WTC11 (cell line): ENCODE measurements at regions not wholly inside any gene's neighbourhood (a gene's known extent, or its start where the extent isn't known, plus 50 kb on each side); places are given as distances from the start of the nearest gene placed in this dataset.

Experiments used
- ATAC-seq: fragments of 200-7000 bp; cut with Tn5 transposase; 2 replicates; pipeline ENCODE4 v1.10.0; 2021; ENCODE audit warnings: mild to moderate bottlenecking, moderate library complexity
- CTCF ChIA-PET: fragments of 300-600 bp; sonication (Branson Sonifier 250); formaldehyde crosslinking; loops from one replicate; lab custom pipeline; 2021; ENCODE audit warnings: antibody characterized with exemption; lab: Charles Lee
- POLR2A ChIA-PET: fragments of 350-600 bp; sonication (Branson Sonifier 250); formaldehyde crosslinking; loops from one replicate; lab custom pipeline; 2021; ENCODE audit warnings: antibody characterized with exemption; lab: Charles Lee
- DNase-seq: peaks from one replicate; pipeline ENCODE4 v3.0.0; 2021; ENCODE audit warnings: low spot score
- H3K27ac Mint-ChIP-seq: 2 replicates; pipeline ENCODE4 v1.8.0; 2021; ENCODE audit warnings: mixed read lengths
- H3K27me3 Mint-ChIP-seq: 2 replicates; pipeline ENCODE4 v1.8.0; 2021; ENCODE audit warnings: low read depth, mild to moderate bottlenecking, moderate library complexity, mixed read lengths
- H3K36me3 Mint-ChIP-seq: 2 replicates; pipeline ENCODE4 v1.8.0; 2021; ENCODE audit warnings: mixed read lengths
- H3K4me1 Mint-ChIP-seq: 2 replicates; pipeline ENCODE4 v1.8.0; 2022; ENCODE audit warnings: mixed read lengths
- H3K4me3 Mint-ChIP-seq: 2 replicates; pipeline ENCODE4 v1.8.0; 2021; ENCODE audit warnings: mild to moderate bottlenecking, moderate library complexity, mixed read lengths
- H3K9me3 Mint-ChIP-seq: 2 replicates; pipeline ENCODE4 v1.8.0; 2021; ENCODE audit warnings: mixed read lengths
- EMX1 ChIP-seq: fragments of 250-450 bp; sonication (Bioruptor Pico); IDR thresholded peaks from 2 replicates; pipeline ENCODE4 v1.8.0; 2021; ENCODE audit warnings: mild to moderate bottlenecking
- FOXP1 ChIP-seq: sonication (generic); formaldehyde crosslinking; IDR thresholded peaks from 2 replicates; pipeline ENCODE4 v1.8.0; 2022; ENCODE audit warnings: missing genetic modification reagents, mild to moderate bottlenecking, moderate library complexity, borderline replicate concordance
- GABPB1 ChIP-seq: sonication (generic); formaldehyde crosslinking; IDR thresholded peaks from 2 replicates; pipeline ENCODE4 v1.8.1; 2023; ENCODE audit warnings: mild to moderate bottlenecking, missing genetic modification reagents
- JAZF1 ChIP-seq: fragments of 250-450 bp; sonication (Bioruptor Pico); IDR thresholded peaks from 2 replicates; pipeline ENCODE4 v1.9.0; 2021; ENCODE audit warnings: moderate library complexity, mild to moderate bottlenecking, inconsistent platforms
- KAT7 ChIP-seq: sonication (generic); formaldehyde crosslinking; IDR thresholded peaks from 2 replicates; pipeline ENCODE4 v1.8.1; 2023; ENCODE audit warnings: missing genetic modification reagents, mild to moderate bottlenecking, borderline replicate concordance
- NFYB ChIP-seq: sonication (generic); formaldehyde crosslinking; conservative IDR thresholded peaks from 2 replicates; pipeline ENCODE4 v1.8.0; 2022; ENCODE audit warnings: low read depth, missing genetic modification reagents
- OVOL2 ChIP-seq: fragments of 250-450 bp; sonication (Bioruptor Pico); IDR thresholded peaks from 2 replicates; pipeline ENCODE4 v1.9.0; 2021; ENCODE audit warnings: mild to moderate bottlenecking, borderline replicate concordance
- PRRX2 ChIP-seq: fragments of 250-450 bp; sonication (Bioruptor Pico); IDR thresholded peaks from 2 replicates; pipeline ENCODE4 v1.8.0; 2021; ENCODE audit warnings: mild to moderate bottlenecking
- SMAD3 ChIP-seq: sonication (generic); formaldehyde crosslinking; IDR thresholded peaks from 2 replicates; pipeline ENCODE4 v1.8.0; 2022; ENCODE audit warnings: missing genetic modification reagents, mild to moderate bottlenecking, borderline replicate concordance
- TEAD1 ChIP-seq: sonication (generic); formaldehyde crosslinking; IDR thresholded peaks from 2 replicates; pipeline ENCODE4 v1.8.0; 2022; ENCODE audit warnings: mild to moderate bottlenecking, missing genetic modification reagents
- ZNF138 ChIP-seq: sonication (generic); formaldehyde crosslinking; conservative IDR thresholded peaks from 2 replicates; pipeline ENCODE4 v1.8.1; 2022; ENCODE audit warnings: mild to moderate bottlenecking, moderate library complexity, missing genetic modification reagents
- ZNF232 ChIP-seq: sonication (generic); formaldehyde crosslinking; IDR thresholded peaks from 2 replicates; pipeline ENCODE4 v1.8.0; 2022; ENCODE audit warnings: mild to moderate bottlenecking, missing genetic modification reagents
- ZNF423 ChIP-seq: fragments of 250-450 bp; sonication (Bioruptor Pico); IDR thresholded peaks from 2 replicates; pipeline ENCODE4 v2.1.2; 2022; ENCODE audit warnings: mild to moderate bottlenecking, moderate library complexity
- TF ChIP-seq, protein P1 (sequence below): fragments of 250-450 bp; sonication (Bioruptor Pico); IDR thresholded peaks from 2 replicates; pipeline ENCODE4 v1.8.0; 2021; ENCODE audit warnings: mild to moderate bottlenecking
- TF ChIP-seq, protein P2 (sequence below): sonication (generic); formaldehyde crosslinking; IDR thresholded peaks from 2 replicates; pipeline ENCODE4 v1.8.0; 2022; ENCODE audit warnings: mild to moderate bottlenecking, missing genetic modification reagents
- TF ChIP-seq, protein P3 (sequence below): sonication (generic); formaldehyde crosslinking; IDR thresholded peaks from 2 replicates; pipeline ENCODE4 v1.8.1; 2022; ENCODE audit warnings: low read depth, missing genetic modification reagents, borderline replicate concordance
- TF ChIP-seq, protein P4 (sequence below): sonication (generic); formaldehyde crosslinking; IDR thresholded peaks from 2 replicates; pipeline ENCODE4 v1.8.1; 2022; ENCODE audit warnings: low read depth, mild to moderate bottlenecking, moderate library complexity, missing genetic modification reagents, borderline replicate concordance
- TF ChIP-seq, protein P5 (sequence below): sonication (generic); formaldehyde crosslinking; IDR thresholded peaks from 2 replicates; pipeline ENCODE4 v1.8.1; 2022; ENCODE audit warnings: mild to moderate bottlenecking, missing genetic modification reagents, moderate library complexity, borderline replicate concordance
- TF ChIP-seq, protein P6 (sequence below): fragments of 250-450 bp; sonication (Bioruptor Pico); IDR thresholded peaks from 2 replicates; pipeline ENCODE4 v2.1.2; 2022; ENCODE audit warnings: mild to moderate bottlenecking, moderate library complexity
- TF ChIP-seq, protein P7 (sequence below): sonication (generic); formaldehyde crosslinking; conservative IDR thresholded peaks from 2 replicates; pipeline ENCODE4 v1.8.1; 2023; ENCODE audit warnings: mild to moderate bottlenecking, low read depth, missing genetic modification reagents, moderate library complexity
- TF ChIP-seq, protein P8 (sequence below): fragments of 200-600 bp; IDR thresholded peaks from 2 replicates; pipeline ENCODE4 v1.8.0; 2022; ENCODE audit warnings: antibody characterized with exemption

DNA sequence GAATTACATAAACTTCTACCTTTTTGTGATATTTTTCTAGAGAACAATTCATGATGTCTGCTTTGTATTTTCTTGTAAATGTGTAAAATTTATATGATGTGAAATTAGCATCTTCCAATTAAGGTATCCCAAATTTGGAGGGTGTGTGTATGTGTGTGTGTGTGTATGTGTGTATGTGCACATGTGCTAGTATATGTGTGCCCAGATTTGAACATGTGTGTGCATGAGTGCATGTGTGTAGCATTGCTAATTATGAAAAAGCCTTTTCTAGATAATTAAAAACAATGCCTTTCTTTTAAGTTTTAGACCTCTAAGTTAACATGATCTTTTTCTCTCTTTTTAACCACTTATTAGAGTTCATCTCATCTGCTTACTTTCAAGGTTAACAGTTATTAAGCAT lies 208.0 kb upstream of the SPOPL start (continued):
- TF ChIP-seq ZNF138 (no peak), KAT7 (no peak), NFYB (no peak), SMAD3 (no peak)
- TF ChIP-seq, protein P1, sequence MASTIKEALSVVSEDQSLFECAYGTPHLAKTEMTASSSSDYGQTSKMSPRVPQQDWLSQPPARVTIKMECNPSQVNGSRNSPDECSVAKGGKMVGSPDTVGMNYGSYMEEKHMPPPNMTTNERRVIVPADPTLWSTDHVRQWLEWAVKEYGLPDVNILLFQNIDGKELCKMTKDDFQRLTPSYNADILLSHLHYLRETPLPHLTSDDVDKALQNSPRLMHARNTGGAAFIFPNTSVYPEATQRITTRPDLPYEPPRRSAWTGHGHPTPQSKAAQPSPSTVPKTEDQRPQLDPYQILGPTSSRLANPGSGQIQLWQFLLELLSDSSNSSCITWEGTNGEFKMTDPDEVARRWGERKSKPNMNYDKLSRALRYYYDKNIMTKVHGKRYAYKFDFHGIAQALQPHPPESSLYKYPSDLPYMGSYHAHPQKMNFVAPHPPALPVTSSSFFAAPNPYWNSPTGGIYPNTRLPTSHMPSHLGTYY (CRISPR knock-in tag) = no peak
- TF ChIP-seq, protein P2, sequence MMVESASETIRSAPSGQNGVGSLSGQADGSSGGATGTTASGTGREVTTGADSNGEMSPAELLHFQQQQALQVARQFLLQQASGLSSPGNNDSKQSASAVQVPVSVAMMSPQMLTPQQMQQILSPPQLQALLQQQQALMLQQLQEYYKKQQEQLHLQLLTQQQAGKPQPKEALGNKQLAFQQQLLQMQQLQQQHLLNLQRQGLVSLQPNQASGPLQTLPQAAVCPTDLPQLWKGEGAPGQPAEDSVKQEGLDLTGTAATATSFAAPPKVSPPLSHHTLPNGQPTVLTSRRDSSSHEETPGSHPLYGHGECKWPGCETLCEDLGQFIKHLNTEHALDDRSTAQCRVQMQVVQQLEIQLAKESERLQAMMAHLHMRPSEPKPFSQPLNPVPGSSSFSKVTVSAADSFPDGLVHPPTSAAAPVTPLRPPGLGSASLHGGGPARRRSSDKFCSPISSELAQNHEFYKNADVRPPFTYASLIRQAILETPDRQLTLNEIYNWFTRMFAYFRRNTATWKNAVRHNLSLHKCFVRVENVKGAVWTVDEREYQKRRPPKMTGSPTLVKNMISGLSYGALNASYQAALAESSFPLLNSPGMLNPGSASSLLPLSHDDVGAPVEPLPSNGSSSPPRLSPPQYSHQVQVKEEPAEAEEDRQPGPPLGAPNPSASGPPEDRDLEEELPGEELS = no peak
- TF ChIP-seq, protein P3, sequence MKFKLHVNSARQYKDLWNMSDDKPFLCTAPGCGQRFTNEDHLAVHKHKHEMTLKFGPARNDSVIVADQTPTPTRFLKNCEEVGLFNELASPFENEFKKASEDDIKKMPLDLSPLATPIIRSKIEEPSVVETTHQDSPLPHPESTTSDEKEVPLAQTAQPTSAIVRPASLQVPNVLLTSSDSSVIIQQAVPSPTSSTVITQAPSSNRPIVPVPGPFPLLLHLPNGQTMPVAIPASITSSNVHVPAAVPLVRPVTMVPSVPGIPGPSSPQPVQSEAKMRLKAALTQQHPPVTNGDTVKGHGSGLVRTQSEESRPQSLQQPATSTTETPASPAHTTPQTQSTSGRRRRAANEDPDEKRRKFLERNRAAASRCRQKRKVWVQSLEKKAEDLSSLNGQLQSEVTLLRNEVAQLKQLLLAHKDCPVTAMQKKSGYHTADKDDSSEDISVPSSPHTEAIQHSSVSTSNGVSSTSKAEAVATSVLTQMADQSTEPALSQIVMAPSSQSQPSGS (CRISPR knock-in tag) = no peak

DNA sequence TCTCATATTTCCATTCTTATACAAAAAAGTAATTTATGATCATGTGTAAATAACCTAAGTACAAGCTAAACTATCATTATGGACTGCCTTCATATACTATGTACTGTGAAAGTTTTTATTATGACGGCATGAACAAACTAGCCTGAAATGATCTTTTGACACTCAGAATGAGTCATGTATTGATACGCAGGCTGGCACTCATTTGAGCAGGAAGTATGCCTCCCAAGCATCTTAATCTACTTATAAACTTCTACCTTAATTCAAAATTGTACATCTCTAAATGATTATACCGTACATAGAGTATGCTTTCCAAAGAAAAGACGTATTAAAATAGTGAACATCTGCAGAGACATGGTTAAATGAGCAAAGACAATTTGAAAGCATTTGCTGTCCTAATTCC lies 207.1 kb upstream of the SPOPL start:
- CTCF ChIA-PET = no interaction called here
- Mint-ChIP-seq H3K4me3 (no peak overlapping the region), H3K27me3 (no peaks in the 10 kb centered on the region), H3K36me3 (no peaks in the 10 kb centered on the region; the same call in 1 of the 2 replicates), H3K27ac (no peak overlapping the region), H3K4me1 (peaks cover 13% of the 10 kb centered on the region), H3K9me3 (peaks cover 5% of the 10 kb centered on the region; the same call in 1 of the 2 replicates)
- ATAC-seq = no peak
- no peak for DNase-seq
- POLR2A ChIA-PET = no interaction called here
- TF ChIP-seq PRRX2 (CRISPR knock-in tag) (no peak), SMAD3 (no peak), GABPB1 (CRISPR knock-in tag) (no peak), EMX1 (CRISPR knock-in tag) (no peak), NFYB (no peak), FOXP1 (CRISPR knock-in tag) (no peak), TEAD1 (CRISPR knock-in tag) (no peak), ZNF232 (no peak), OVOL2 (CRISPR knock-in tag) (no peak), ZNF423 (CRISPR knock-in tag) (no peak), JAZF1 (CRISPR knock-in tag) (no peak)
- TF ChIP-seq, protein P4, sequence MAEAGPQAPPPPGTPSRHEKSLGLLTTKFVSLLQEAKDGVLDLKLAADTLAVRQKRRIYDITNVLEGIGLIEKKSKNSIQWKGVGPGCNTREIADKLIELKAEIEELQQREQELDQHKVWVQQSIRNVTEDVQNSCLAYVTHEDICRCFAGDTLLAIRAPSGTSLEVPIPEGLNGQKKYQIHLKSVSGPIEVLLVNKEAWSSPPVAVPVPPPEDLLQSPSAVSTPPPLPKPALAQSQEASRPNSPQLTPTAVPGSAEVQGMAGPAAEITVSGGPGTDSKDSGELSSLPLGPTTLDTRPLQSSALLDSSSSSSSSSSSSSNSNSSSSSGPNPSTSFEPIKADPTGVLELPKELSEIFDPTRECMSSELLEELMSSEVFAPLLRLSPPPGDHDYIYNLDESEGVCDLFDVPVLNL (CRISPR knock-in tag) = no peak
- TF ChIP-seq, protein P5, sequence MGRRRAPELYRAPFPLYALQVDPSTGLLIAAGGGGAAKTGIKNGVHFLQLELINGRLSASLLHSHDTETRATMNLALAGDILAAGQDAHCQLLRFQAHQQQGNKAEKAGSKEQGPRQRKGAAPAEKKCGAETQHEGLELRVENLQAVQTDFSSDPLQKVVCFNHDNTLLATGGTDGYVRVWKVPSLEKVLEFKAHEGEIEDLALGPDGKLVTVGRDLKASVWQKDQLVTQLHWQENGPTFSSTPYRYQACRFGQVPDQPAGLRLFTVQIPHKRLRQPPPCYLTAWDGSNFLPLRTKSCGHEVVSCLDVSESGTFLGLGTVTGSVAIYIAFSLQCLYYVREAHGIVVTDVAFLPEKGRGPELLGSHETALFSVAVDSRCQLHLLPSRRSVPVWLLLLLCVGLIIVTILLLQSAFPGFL = no peak
- TF ChIP-seq, protein P6, sequence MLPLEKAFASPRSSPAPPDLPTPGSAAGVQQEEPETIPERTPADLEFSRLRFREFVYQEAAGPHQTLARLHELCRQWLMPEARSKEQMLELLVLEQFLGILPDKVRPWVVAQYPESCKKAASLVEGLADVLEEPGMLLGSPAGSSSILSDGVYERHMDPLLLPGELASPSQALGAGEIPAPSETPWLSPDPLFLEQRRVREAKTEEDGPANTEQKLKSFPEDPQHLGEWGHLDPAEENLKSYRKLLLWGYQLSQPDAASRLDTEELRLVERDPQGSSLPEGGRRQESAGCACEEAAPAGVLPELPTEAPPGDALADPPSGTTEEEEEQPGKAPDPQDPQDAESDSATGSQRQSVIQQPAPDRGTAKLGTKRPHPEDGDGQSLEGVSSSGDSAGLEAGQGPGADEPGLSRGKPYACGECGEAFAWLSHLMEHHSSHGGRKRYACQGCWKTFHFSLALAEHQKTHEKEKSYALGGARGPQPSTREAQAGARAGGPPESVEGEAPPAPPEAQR (CRISPR knock-in tag) = no peak
- TF ChIP-seq, protein P7, sequence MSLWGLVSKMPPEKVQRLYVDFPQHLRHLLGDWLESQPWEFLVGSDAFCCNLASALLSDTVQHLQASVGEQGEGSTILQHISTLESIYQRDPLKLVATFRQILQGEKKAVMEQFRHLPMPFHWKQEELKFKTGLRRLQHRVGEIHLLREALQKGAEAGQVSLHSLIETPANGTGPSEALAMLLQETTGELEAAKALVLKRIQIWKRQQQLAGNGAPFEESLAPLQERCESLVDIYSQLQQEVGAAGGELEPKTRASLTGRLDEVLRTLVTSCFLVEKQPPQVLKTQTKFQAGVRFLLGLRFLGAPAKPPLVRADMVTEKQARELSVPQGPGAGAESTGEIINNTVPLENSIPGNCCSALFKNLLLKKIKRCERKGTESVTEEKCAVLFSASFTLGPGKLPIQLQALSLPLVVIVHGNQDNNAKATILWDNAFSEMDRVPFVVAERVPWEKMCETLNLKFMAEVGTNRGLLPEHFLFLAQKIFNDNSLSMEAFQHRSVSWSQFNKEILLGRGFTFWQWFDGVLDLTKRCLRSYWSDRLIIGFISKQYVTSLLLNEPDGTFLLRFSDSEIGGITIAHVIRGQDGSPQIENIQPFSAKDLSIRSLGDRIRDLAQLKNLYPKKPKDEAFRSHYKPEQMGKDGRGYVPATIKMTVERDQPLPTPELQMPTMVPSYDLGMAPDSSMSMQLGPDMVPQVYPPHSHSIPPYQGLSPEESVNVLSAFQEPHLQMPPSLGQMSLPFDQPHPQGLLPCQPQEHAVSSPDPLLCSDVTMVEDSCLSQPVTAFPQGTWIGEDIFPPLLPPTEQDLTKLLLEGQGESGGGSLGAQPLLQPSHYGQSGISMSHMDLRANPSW = no peak
- TF ChIP-seq, protein P1 (CRISPR knock-in tag) = no peak
- TF ChIP-seq, protein P8, sequence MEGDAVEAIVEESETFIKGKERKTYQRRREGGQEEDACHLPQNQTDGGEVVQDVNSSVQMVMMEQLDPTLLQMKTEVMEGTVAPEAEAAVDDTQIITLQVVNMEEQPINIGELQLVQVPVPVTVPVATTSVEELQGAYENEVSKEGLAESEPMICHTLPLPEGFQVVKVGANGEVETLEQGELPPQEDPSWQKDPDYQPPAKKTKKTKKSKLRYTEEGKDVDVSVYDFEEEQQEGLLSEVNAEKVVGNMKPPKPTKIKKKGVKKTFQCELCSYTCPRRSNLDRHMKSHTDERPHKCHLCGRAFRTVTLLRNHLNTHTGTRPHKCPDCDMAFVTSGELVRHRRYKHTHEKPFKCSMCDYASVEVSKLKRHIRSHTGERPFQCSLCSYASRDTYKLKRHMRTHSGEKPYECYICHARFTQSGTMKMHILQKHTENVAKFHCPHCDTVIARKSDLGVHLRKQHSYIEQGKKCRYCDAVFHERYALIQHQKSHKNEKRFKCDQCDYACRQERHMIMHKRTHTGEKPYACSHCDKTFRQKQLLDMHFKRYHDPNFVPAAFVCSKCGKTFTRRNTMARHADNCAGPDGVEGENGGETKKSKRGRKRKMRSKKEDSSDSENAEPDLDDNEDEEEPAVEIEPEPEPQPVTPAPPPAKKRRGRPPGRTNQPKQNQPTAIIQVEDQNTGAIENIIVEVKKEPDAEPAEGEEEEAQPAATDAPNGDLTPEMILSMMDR = no peak
